MCF 10A (cell line): ENCODE measurements at regions not wholly inside any gene's neighbourhood (a gene's known extent, or its start where the extent isn't known, plus 50 kb on each side); places are given as distances from the start of the nearest gene placed in this dataset.

Experiments used
- BruUV-seq: library from RNA; stranded (reverse); fragments of 400-500 nt; replicated peaks from 2 replicates; lab custom pipeline; 2021; lab: Mats Ljungman, UMichigan
- CTCF ChIA-PET: fragments of 300-600 bp; sonication (Branson Sonifier 250); formaldehyde crosslinking; extraction: SDS; loops from one replicate; lab custom pipeline; 2021; ENCODE audit warnings: antibody characterized with exemption, inconsistent platforms; lab: Yijun Ruan, JAX
- POLR2A ChIA-PET: fragments of 300-600, 350-650 bp; sonication (Branson Sonifier 250); formaldehyde crosslinking; extraction: SDS; loops from one replicate; lab custom pipeline; 2020; ENCODE audit warnings: antibody characterized with exemption, inconsistent platforms; lab: Yijun Ruan, JAX
- DNase-seq: peaks from one replicate; pipeline ENCODE4 v3.0.0-alpha.2; 2018; ENCODE audit not compliant: unreplicated experiment
- H3K27ac Mint-ChIP-seq: one replicate; pipeline ENCODE4 v1.8.0; 2022; ENCODE audit warnings: mild to moderate bottlenecking, low read depth, mixed read lengths; ENCODE audit not compliant: unreplicated experiment
- H3K27me3 Mint-ChIP-seq: one replicate; pipeline ENCODE4 v1.8.0; 2022; ENCODE audit warnings: mixed read lengths; ENCODE audit not compliant: insufficient read depth, unreplicated experiment
- H3K36me3 Mint-ChIP-seq: one replicate; pipeline ENCODE4 v1.8.0; 2022; ENCODE audit warnings: mild to moderate bottlenecking, moderate library complexity, mixed read lengths; ENCODE audit not compliant: insufficient read depth, unreplicated experiment
- H3K4me1 Mint-ChIP-seq: one replicate; pipeline ENCODE4 v1.8.0; 2022; ENCODE audit warnings: mixed read lengths; ENCODE audit not compliant: insufficient read depth, unreplicated experiment
- H3K4me3 Mint-ChIP-seq: one replicate; pipeline ENCODE4 v1.8.0; 2022; ENCODE audit warnings: mild to moderate bottlenecking, moderate library complexity, mixed read lengths; ENCODE audit not compliant: unreplicated experiment
- H3K9me3 Mint-ChIP-seq: one replicate; pipeline ENCODE4 v1.8.0; 2022; ENCODE audit warnings: mixed read lengths; ENCODE audit not compliant: unreplicated experiment
- intact Hi-C: fragments of 100-400 bp; cut with micrococcal nuclease; formaldehyde crosslinking; loops from 2 replicates; pipeline ENCODE4 v1.14.1; 2022
- TF ChIP-seq, protein P1 (sequence below): fragments of 200-600 bp; IDR thresholded peaks from one replicate; pipeline ENCODE4 v1.8.0; 2022; ENCODE audit warnings: antibody characterized with exemption, mild to moderate bottlenecking; ENCODE audit not compliant: unreplicated experiment

DNA sequence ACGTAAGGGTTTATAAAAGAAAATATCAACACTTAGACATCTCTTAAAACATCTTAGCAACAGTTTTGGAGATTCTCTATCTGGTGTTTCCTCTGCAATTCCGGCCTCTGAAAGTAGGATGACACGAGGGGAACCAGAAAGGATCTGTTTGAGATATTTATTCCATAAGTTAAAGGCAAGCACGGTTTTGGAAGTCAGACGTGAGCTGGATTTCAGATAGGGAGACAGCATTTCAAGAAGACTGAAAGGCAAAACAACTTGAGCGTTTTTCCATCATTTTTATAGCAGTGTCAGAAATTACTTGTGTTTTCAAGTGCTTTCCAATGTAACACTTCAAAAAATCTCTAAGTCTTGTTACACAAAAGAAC lies 52.9 kb upstream of the BTN3A2 start:
- POLR2A ChIA-PET, result interaction anchor here (0.6 to 7.5 kb wide), 14 partner anchors 10 to 1525 kb away, joined by 3 to 89 read pairs (median 4); partner anchors contain the start of gene HMGN4
- Mint-ChIP-seq H3K27me3 (no peaks in the 10 kb centered on the region), H3K36me3 (peaks cover 27% of the 10 kb centered on the region), H3K4me1 (peaks cover 26% of the 10 kb centered on the region), H3K4me3 (peak overlapping the region; percentile 79), H3K27ac (peak overlapping the region; percentile 74), H3K9me3 (no peaks in the 10 kb centered on the region)
- CTCF ChIA-PET, result interaction anchor here (1.1 kb wide), 1 partner anchor 11 kb away, joined by 3 read pairs; no protein-coding TSS in a partner anchor
- peak; percentile 45 for DNase-seq
- BruUV-seq, result no TSS peak
- TF ChIP-seq, protein P1, sequence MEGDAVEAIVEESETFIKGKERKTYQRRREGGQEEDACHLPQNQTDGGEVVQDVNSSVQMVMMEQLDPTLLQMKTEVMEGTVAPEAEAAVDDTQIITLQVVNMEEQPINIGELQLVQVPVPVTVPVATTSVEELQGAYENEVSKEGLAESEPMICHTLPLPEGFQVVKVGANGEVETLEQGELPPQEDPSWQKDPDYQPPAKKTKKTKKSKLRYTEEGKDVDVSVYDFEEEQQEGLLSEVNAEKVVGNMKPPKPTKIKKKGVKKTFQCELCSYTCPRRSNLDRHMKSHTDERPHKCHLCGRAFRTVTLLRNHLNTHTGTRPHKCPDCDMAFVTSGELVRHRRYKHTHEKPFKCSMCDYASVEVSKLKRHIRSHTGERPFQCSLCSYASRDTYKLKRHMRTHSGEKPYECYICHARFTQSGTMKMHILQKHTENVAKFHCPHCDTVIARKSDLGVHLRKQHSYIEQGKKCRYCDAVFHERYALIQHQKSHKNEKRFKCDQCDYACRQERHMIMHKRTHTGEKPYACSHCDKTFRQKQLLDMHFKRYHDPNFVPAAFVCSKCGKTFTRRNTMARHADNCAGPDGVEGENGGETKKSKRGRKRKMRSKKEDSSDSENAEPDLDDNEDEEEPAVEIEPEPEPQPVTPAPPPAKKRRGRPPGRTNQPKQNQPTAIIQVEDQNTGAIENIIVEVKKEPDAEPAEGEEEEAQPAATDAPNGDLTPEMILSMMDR, result no peak
- intact Hi-C loops, result loop anchor here (2.0 to 10.0 kb wide), 3 partner anchors 39 to 1163 kb away; partner anchors contain the start of gene ZNF184

DNA sequence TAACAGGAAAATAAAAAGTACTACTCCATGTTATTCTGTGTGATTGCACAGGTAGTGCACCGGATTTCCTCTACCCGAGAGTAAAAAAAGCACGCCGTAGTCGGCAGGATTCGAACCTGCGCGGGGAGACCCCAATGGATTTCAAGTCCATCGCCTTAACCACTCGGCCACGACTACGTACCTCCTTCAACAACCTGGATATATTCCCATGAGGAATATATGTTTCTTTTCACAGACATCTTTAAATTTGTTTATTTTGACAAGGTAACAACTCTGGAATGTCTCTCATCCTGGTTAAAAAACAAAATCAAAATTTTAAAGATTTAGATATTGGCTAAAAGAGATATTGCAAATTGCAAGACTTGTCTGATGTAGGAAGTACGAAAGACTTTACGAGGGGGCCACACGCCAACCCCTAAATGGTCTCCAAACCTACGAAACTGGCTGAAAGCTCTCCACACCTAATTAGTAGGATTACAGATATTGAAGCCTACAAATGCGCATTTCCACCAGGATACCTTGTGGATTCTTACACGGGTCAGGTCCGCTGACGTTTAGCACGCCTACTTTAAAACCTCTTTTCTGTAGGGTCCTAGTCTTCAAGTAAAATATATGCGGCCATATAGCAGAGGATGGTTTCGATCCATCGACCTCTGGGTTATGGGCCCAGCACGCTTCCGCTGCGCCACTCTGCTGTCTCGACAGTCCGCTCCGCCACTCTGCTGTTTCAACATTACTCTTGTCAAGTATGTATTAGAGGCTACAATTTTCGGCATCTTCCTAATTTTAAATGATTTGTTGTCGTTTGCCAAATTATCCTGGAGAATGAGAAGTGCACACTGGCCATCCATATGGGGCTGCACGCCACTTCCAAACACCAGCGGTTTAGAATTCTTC lies 52.2 kb upstream of the BTN3A2 start:
- no TSS peak for BruUV-seq
- POLR2A ChIA-PET, result interaction anchor here (0.6 to 7.5 kb wide), 20 partner anchors 9 to 1524 kb away, joined by 3 to 89 read pairs (median 4); partner anchors contain the start of gene HMGN4
- peak; percentile 82 for DNase-seq
- Mint-ChIP-seq H3K27me3 (no peaks in the 10 kb centered on the region), H3K9me3 (no peaks in the 10 kb centered on the region), H3K27ac (peak overlapping the region; percentile 74), H3K4me1 (peaks cover 26% of the 10 kb centered on the region), H3K4me3 (peak overlapping the region; percentile 79), H3K36me3 (peaks cover 27% of the 10 kb centered on the region)
- intact Hi-C loops, result loop anchor here (1.0 to 10.0 kb wide), 4 partner anchors 10 to 1162 kb away; partner anchors contain the start of gene ZNF184
- CTCF ChIA-PET, result interaction anchor here (0.7 to 1.1 kb wide), 2 partner anchors 10 to 152 kb away, joined by 3 read pairs; no protein-coding TSS in a partner anchor
- TF ChIP-seq, protein P1, result no peak
